Fibroblast of the aortic adventitia (primary cell): ENCODE measurements at regions not wholly inside any gene's neighbourhood (a gene's known extent, or its start where the extent isn't known, plus 50 kb on each side); places are given as distances from the start of the nearest gene placed in this dataset.

Experiments
- DNase-seq: peaks from one replicate; pipeline ENCODE4 v3.0.0-alpha.2; 2010; ENCODE audit warnings: low read depth
- H3K4me3 ChIP-seq: 2 replicates; pipeline ENCODE4 v1.5.1; 2011; ENCODE audit warnings: low read depth, mild to moderate bottlenecking, control low read depth, low read length, moderate library complexity
- TF ChIP-seq, protein P1 (sequence below): IDR thresholded peaks from 2 replicates; pipeline ENCODE4 v1.5.1; 2011; ENCODE audit warnings: mild to moderate bottlenecking, low read length, control low read depth, inconsistent platforms; ENCODE audit not compliant: insufficient read depth

GRCh38 chr4:34279011-34279410, 1965.3 kb downstream of the ARAP2 start:
- TF ChIP-seq, protein P1, sequence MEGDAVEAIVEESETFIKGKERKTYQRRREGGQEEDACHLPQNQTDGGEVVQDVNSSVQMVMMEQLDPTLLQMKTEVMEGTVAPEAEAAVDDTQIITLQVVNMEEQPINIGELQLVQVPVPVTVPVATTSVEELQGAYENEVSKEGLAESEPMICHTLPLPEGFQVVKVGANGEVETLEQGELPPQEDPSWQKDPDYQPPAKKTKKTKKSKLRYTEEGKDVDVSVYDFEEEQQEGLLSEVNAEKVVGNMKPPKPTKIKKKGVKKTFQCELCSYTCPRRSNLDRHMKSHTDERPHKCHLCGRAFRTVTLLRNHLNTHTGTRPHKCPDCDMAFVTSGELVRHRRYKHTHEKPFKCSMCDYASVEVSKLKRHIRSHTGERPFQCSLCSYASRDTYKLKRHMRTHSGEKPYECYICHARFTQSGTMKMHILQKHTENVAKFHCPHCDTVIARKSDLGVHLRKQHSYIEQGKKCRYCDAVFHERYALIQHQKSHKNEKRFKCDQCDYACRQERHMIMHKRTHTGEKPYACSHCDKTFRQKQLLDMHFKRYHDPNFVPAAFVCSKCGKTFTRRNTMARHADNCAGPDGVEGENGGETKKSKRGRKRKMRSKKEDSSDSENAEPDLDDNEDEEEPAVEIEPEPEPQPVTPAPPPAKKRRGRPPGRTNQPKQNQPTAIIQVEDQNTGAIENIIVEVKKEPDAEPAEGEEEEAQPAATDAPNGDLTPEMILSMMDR = no peak
- no peak overlapping the region for H3K4me3 ChIP-seq
- no peak for DNase-seq

DNA sequence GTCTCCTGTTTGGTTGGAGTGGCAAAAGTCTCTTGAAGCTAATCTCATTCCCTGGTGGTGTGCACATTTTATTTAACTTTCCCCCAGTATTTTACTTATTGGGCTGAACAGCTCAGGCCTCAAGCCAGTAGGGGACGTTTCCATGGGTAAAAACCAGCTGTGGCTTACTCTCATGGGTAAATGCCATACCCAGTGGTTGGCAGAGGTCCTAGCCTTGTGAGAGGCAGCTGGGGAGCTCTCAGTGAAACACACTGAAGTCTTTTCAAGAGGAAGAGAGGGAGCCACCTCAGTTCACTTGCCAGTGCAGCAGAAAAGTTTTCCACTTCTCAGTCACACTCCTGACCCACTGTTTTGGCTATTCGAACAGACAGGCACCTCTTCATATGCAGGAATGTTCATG, 1964.2 kb downstream of the ARAP2 start:
- TF ChIP-seq, protein P1 = no peak
- DNase-seq = no peak
- no peak overlapping the region for H3K4me3 ChIP-seq

- DNase-seq = no peak
- TF ChIP-seq, protein P1 = no peak
- H3K4me3 ChIP-seq = no peak overlapping the region
These were observed 1962.5 kb downstream of the ARAP2 start for GRCh38 chr4:34281826-34282225.

DNA sequence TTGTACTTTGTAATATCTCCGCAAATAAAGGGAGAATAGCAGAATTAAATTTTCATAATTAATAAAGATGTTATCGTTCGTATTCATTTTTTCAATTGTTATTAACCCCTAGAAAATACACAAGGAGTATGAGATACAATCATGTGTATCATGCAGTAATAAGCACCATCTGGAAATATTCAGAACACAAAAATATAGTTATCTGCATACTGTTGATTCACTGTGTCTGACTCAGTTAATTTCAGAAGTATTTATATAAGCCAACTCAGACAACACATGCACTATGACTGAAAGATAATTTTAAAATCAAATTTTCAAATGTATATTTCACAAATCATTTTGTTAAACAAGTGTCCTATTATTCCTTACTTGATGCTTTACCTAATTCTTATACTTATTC, 1954.8 kb downstream of the ARAP2 start:
- TF ChIP-seq, protein P1 = no peak
- no peak overlapping the region for H3K4me3 ChIP-seq
- DNase-seq = peak; percentile 18

DNA sequence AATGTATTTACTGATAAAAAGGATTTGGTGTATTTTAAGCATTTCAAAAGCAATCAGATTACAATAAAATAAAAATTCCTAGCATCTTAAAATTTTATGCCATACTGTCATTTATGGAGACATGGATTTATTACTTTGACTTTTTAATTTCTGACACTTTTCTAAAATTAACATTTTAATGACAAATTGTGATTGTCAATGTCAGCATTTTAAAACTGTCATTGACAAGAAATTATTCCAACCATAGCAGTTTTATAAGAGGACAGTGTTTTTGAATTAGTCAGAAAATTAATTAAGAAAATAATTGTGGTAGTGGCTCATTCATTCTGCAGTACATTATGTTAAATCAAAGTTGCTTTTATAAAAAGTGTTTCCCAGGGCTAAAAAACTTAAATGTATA, 1954.4 kb downstream of the ARAP2 start:
- TF ChIP-seq, protein P1 = no peak
- no peak for DNase-seq
- no peak overlapping the region for H3K4me3 ChIP-seq

GRCh38 chr4:34293459-34293858, 1950.9 kb downstream of the ARAP2 start:
- H3K4me3 ChIP-seq = no peak overlapping the region
- no peak for DNase-seq
- TF ChIP-seq, protein P1 = no peak

DNA sequence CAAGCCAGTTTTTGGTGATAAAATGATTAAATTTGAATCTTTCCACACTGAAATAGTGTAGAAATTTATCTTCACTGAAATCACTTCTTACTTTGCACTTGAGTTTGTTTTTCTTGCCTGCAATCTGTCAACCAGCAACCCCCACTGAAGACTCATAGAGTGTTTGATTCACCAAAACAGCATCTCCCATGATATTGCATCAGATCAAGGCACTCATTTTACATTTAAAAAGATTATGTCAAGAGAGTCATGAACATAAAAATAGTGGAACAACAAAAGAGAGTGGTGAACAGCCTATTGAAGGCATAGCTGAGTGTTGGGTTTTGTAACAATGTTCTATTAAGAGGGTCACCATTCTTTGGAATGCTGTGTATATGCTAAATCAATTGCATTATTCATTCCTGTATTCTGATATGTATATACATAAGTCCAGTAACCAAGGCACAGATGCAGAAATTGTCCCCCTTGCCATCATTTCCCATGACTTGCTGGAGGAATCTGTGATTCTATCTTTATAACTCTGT, 1934.9 kb downstream of the ARAP2 start:
- no peak overlapping the region for H3K4me3 ChIP-seq
- DNase-seq = no peak
- TF ChIP-seq, protein P1 = no peak
